ENCODE measurements at regions not wholly inside any gene's neighbourhood (a gene's known extent, or its start where the extent isn't known, plus 50 kb on each side); places are given as distances from the start of the nearest gene placed in this dataset.

DNA sequence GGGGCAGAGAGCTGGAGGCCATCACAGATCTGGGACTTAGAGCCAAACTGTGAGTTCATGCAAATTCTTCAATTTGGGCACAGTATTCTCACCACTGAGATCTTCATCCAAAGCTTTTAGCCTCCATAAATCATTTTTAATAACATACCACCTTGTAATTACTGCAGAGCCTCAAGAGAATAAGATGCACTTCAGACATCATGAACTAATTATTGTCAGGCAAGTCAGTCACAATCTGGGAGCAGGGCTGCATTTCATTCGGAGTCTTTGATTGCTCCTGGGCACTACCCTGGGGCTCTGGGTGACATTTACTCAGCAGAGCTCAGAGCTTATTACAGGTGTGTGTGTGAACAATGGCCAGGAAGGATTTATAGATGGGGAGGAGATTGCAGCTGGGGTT, 623.7 kb downstream of the PTPRU start:
- H3K27me3 ChIP-seq (ENCODE audit: insufficient read depth, insufficient read length): no peaks in the 10 kb centered on the region
- peaks cover 8% of the 10 kb centered on the region for H3K4me1 ChIP-seq (ENCODE audit: insufficient read depth, insufficient read length)
- TF ChIP-seq SUZ12 (IDR thresholded peaks at IDR 0.05; ENCODE audit: extremely low read depth, insufficient read depth, insufficient read length) (no peak), ZNF274 (IDR thresholded peaks at IDR 0.05; ENCODE audit: low read depth, low read length) (no peak), YY1 (IDR thresholded peaks at IDR 0.05; ENCODE audit: insufficient read depth, insufficient read length) (no peak)
- no peak overlapping the region for H3K4me3 ChIP-seq (ENCODE audit: insufficient read length, low read depth)
- H3K9me3 ChIP-seq (ENCODE audit: insufficient read depth, low read length): peaks cover 27% of the 10 kb centered on the region
- H3K36me3 ChIP-seq (ENCODE audit: insufficient read depth, insufficient read length, low read length): no peaks in the 10 kb centered on the region
- no peak for DNase-seq (ENCODE audit: low read depth, low spot score)
- H3K9ac ChIP-seq (ENCODE audit: insufficient read length, low read depth): no peak overlapping the region

GRCh38 chr1:29859126-29859525, 622.8 kb downstream of the PTPRU start:
- no peak overlapping the region for H3K4me3 ChIP-seq (ENCODE audit: insufficient read length, low read depth)
- no peak overlapping the region for H3K9ac ChIP-seq (ENCODE audit: insufficient read length, low read depth)
- H3K27me3 ChIP-seq (ENCODE audit: insufficient read depth, insufficient read length): no peaks in the 10 kb centered on the region
- no peak for DNase-seq (ENCODE audit: low read depth, low spot score)
- peaks cover 8% of the 10 kb centered on the region for H3K4me1 ChIP-seq (ENCODE audit: insufficient read depth, insufficient read length)
- TF ChIP-seq ZNF274 (IDR thresholded peaks at IDR 0.05; ENCODE audit: low read depth, low read length) (no peak), SUZ12 (IDR thresholded peaks at IDR 0.05; ENCODE audit: extremely low read depth, insufficient read depth, insufficient read length) (no peak), YY1 (IDR thresholded peaks at IDR 0.05; ENCODE audit: insufficient read depth, insufficient read length) (no peak)
- no peaks in the 10 kb centered on the region for H3K36me3 ChIP-seq (ENCODE audit: insufficient read depth, insufficient read length, low read length)
- peaks cover 22% of the 10 kb centered on the region for H3K9me3 ChIP-seq (ENCODE audit: insufficient read depth, low read length)

- TF ChIP-seq ZNF274 (IDR thresholded peaks at IDR 0.05; ENCODE audit: low read depth, low read length) (no peak), YY1 (IDR thresholded peaks at IDR 0.05; ENCODE audit: insufficient read depth, insufficient read length) (no peak), SUZ12 (IDR thresholded peaks at IDR 0.05; ENCODE audit: extremely low read depth, insufficient read depth, insufficient read length) (no peak)
- Histone ChIP-seq H3K9ac (ENCODE audit: insufficient read length, low read depth) (no peak overlapping the region), H3K9me3 (ENCODE audit: insufficient read depth, low read length) (peaks cover 22% of the 10 kb centered on the region), H3K4me3 (ENCODE audit: insufficient read length, low read depth) (no peak overlapping the region), H3K4me1 (ENCODE audit: insufficient read depth, insufficient read length) (peaks cover 12% of the 10 kb centered on the region), H3K36me3 (ENCODE audit: insufficient read depth, insufficient read length, low read length) (no peaks in the 10 kb centered on the region), H3K27me3 (ENCODE audit: insufficient read depth, insufficient read length) (no peaks in the 10 kb centered on the region)
- no peak for DNase-seq (ENCODE audit: low read depth, low spot score)
These were observed 622.3 kb downstream of the PTPRU start for GRCh38 chr1:29858646-29859045.

GRCh38 chr1:29856340-29857114, 620.2 kb downstream of the PTPRU start:
- peaks cover 15% of the 10 kb centered on the region for H3K9me3 ChIP-seq (ENCODE audit: insufficient read depth, low read length)
- H3K9ac ChIP-seq (ENCODE audit: insufficient read length, low read depth): no peak overlapping the region
- H3K27me3 ChIP-seq (ENCODE audit: insufficient read depth, insufficient read length): no peaks in the 10 kb centered on the region
- DNase-seq (ENCODE audit: low read depth, low spot score): no peak
- no peak overlapping the region for H3K4me3 ChIP-seq (ENCODE audit: insufficient read length, low read depth)
- H3K36me3 ChIP-seq (ENCODE audit: insufficient read depth, insufficient read length, low read length): no peaks in the 10 kb centered on the region
- H3K4me1 ChIP-seq (ENCODE audit: insufficient read depth, insufficient read length): peaks cover 12% of the 10 kb centered on the region
- TF ChIP-seq SUZ12 (IDR thresholded peaks at IDR 0.05; ENCODE audit: extremely low read depth, insufficient read depth, insufficient read length) (no peak), ZNF274 (IDR thresholded peaks at IDR 0.05; ENCODE audit: low read depth, low read length) (no peak), YY1 (IDR thresholded peaks at IDR 0.05; ENCODE audit: insufficient read depth, insufficient read length) (no peak)

DNA sequence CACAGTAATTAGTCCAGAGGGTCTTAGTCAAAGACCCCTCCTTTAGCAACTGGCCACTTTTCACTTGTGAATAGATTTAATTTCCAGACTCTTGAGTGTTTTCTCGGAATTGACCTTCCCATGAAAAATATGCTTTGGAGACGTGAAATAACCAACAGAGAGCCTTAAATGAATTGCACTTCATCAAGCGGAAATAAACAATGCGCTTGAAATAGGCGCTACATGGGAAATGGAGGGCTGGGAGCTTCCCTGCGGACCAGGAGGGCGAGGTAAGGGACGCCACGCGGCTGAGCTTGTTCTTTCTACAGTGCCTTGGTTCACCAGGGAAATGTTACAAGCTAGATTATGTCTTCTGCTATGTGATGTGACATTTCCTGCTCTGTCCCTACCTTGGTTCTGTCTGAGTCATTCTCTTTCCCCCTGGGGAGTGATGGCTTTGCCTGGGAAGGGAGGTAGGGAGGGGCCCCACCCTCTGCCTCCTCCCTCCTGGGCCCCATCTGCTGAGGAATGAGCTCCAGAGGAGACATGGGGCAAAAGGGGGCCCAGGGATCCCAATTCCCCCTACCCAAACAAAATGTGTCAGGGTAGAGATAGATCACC, 619.3 kb downstream of the PTPRU start:
- peaks cover 7% of the 10 kb centered on the region for H3K9me3 ChIP-seq (ENCODE audit: insufficient read depth, low read length)
- no peak for TF ChIP-seq YY1 (IDR thresholded peaks at IDR 0.05; ENCODE audit: insufficient read depth, insufficient read length)
- no peak for TF ChIP-seq SUZ12 (IDR thresholded peaks at IDR 0.05; ENCODE audit: extremely low read depth, insufficient read depth, insufficient read length)
- no peak for TF ChIP-seq ZNF274 (IDR thresholded peaks at IDR 0.05; ENCODE audit: low read depth, low read length)
- no peak for DNase-seq (ENCODE audit: low read depth, low spot score)
- H3K4me1 ChIP-seq (ENCODE audit: insufficient read depth, insufficient read length): peaks cover 12% of the 10 kb centered on the region
- H3K4me3 ChIP-seq (ENCODE audit: insufficient read length, low read depth): no peak overlapping the region
- no peak overlapping the region for H3K9ac ChIP-seq (ENCODE audit: insufficient read length, low read depth)
- H3K27me3 ChIP-seq (ENCODE audit: insufficient read depth, insufficient read length): no peaks in the 10 kb centered on the region
- no peaks in the 10 kb centered on the region for H3K36me3 ChIP-seq (ENCODE audit: insufficient read depth, insufficient read length, low read length)

GRCh38 chr1:29854700-29855276, 618.5 kb downstream of the PTPRU start:
- Histone ChIP-seq H3K9me3 (ENCODE audit: insufficient read depth, low read length) (no peaks in the 10 kb centered on the region), H3K27me3 (ENCODE audit: insufficient read depth, insufficient read length) (no peaks in the 10 kb centered on the region), H3K4me1 (ENCODE audit: insufficient read depth, insufficient read length) (peaks cover 12% of the 10 kb centered on the region), H3K36me3 (ENCODE audit: insufficient read depth, insufficient read length, low read length) (no peaks in the 10 kb centered on the region), H3K9ac (ENCODE audit: insufficient read length, low read depth) (no peak overlapping the region), H3K4me3 (ENCODE audit: insufficient read length, low read depth) (no peak overlapping the region)
- no peak for DNase-seq (ENCODE audit: low read depth, low spot score)
- TF ChIP-seq SUZ12 (IDR thresholded peaks at IDR 0.05; ENCODE audit: extremely low read depth, insufficient read depth, insufficient read length) (no peak), ZNF274 (IDR thresholded peaks at IDR 0.05; ENCODE audit: low read depth, low read length) (no peak), YY1 (IDR thresholded peaks at IDR 0.05; ENCODE audit: insufficient read depth, insufficient read length) (no peak)

DNA sequence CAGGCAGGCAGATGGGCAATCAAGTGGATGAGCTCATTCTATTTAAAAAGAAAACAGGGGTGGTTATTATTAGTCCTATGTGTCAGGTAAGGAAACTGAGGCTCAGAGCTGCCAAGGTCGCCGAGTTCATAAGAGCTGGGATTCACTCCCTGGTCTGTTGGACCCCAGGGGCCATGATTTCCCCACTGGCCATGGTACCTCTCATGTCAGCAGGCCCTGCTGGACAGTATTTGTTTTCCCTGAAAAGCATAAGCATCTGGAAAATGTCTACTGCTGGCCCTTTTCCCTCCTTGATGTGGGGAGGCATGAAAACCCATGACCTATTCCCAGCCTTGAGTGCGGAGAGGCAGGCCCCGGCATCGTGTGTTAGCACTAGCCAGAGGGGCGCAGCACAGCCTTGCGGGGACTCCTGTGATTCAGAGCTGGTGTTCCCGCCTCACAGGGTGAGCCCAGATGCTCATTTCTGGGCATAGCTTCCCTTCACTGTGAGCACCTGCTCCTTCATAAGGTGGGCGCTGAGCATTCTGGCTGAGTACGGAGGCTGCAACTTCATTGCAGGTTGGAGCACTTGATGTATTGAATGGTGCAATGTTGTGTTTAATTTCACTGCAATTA, 617.5 kb downstream of the PTPRU start:
- Histone ChIP-seq H3K27me3 (ENCODE audit: insufficient read depth, insufficient read length) (no peaks in the 10 kb centered on the region), H3K36me3 (ENCODE audit: insufficient read depth, insufficient read length, low read length) (no peaks in the 10 kb centered on the region), H3K4me1 (ENCODE audit: insufficient read depth, insufficient read length) (peaks cover 12% of the 10 kb centered on the region), H3K9me3 (ENCODE audit: insufficient read depth, low read length) (no peaks in the 10 kb centered on the region), H3K4me3 (ENCODE audit: insufficient read length, low read depth) (no peak overlapping the region), H3K9ac (ENCODE audit: insufficient read length, low read depth) (no peak overlapping the region)
- TF ChIP-seq SUZ12 (IDR thresholded peaks at IDR 0.05; ENCODE audit: extremely low read depth, insufficient read depth, insufficient read length) (no peak), ZNF274 (IDR thresholded peaks at IDR 0.05; ENCODE audit: low read depth, low read length) (no peak), YY1 (IDR thresholded peaks at IDR 0.05; ENCODE audit: insufficient read depth, insufficient read length) (no peak)
- DNase-seq (ENCODE audit: low read depth, low spot score): no peak

All from NT2/D1 (cell line).